ENCODE measurements at regions not wholly inside any gene's neighbourhood (a gene's known extent, or its start where the extent isn't known, plus 50 kb on each side); places are given as distances from the start of the nearest gene placed in this dataset.

DNA sequence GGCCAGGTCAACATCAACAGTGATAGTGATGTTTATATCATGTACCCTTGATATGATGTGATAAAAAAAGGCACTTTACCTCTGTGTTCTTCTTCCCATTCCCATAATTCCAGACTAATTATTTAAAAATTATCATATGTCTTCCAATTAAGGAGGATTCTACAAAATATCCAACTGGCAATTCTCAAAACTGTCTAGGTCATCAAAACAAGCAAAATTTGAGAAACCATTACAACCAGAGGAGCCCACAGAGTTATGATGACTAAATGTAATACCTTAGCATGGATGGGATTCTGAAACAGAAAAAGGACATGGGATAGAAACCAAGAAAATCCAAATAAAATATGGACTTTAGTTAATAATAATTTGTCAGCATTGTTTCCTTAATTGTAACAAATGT lies 428.6 kb upstream of the AMOT start:
- Mint-ChIP-seq H3K9me3 (no peaks in the 10 kb centered on the region; the same call in none of the 2 replicates), H3K36me3 (ENCODE audit: low read depth) (no peaks in the 10 kb centered on the region)

GRCh38 chrX:113260474-113260873 lies 419.8 kb upstream of the AMOT start:
- no peaks in the 10 kb centered on the region; the same call in 1 of the 2 replicates for H3K27me3 Mint-ChIP-seq (ENCODE audit: insufficient read depth)
- DNase-seq, result no peak
- no peaks in the 10 kb centered on the region for H3K36me3 Mint-ChIP-seq (ENCODE audit: low read depth)
- no peaks in the 10 kb centered on the region for H3K4me1 Mint-ChIP-seq (ENCODE audit: low read depth)
- no peak overlapping the region for H3K27ac Mint-ChIP-seq
- TF ChIP-seq, protein P1, sequence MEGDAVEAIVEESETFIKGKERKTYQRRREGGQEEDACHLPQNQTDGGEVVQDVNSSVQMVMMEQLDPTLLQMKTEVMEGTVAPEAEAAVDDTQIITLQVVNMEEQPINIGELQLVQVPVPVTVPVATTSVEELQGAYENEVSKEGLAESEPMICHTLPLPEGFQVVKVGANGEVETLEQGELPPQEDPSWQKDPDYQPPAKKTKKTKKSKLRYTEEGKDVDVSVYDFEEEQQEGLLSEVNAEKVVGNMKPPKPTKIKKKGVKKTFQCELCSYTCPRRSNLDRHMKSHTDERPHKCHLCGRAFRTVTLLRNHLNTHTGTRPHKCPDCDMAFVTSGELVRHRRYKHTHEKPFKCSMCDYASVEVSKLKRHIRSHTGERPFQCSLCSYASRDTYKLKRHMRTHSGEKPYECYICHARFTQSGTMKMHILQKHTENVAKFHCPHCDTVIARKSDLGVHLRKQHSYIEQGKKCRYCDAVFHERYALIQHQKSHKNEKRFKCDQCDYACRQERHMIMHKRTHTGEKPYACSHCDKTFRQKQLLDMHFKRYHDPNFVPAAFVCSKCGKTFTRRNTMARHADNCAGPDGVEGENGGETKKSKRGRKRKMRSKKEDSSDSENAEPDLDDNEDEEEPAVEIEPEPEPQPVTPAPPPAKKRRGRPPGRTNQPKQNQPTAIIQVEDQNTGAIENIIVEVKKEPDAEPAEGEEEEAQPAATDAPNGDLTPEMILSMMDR (IDR thresholded peaks at IDR 0.05), result no peak
- no peak overlapping the region for H3K4me3 Mint-ChIP-seq
- peaks cover 26% of the 10 kb centered on the region for H3K9me3 Mint-ChIP-seq

More for the DNA sequence above, 428.6 kb upstream of the AMOT start:
- H3K4me3 Mint-ChIP-seq, result no peak overlapping the region
- no peaks in the 10 kb centered on the region for H3K4me1 Mint-ChIP-seq (ENCODE audit: low read depth)
- TF ChIP-seq, protein P1 (IDR thresholded peaks at IDR 0.05), result no peak
- no peak for DNase-seq
- no peaks in the 10 kb centered on the region for H3K27me3 Mint-ChIP-seq (ENCODE audit: insufficient read depth)
- H3K27ac Mint-ChIP-seq, result no peak overlapping the region

- no peaks in the 10 kb centered on the region for H3K4me1 Mint-ChIP-seq (ENCODE audit: low read depth)
- H3K9me3 Mint-ChIP-seq, result peaks cover 7% of the 10 kb centered on the region; the same call in 1 of the 2 replicates
- TF ChIP-seq, protein P1 (IDR thresholded peaks at IDR 0.05), result no peak
- DNase-seq, result no peak
- no peak overlapping the region for H3K27ac Mint-ChIP-seq
- H3K4me3 Mint-ChIP-seq, result no peak overlapping the region
- no peaks in the 10 kb centered on the region for H3K36me3 Mint-ChIP-seq (ENCODE audit: low read depth)
- H3K27me3 Mint-ChIP-seq (ENCODE audit: insufficient read depth), result no peaks in the 10 kb centered on the region
Observed at GRCh38 chrX:113222305-113222704, 381.7 kb upstream of the AMOT start.

- Mint-ChIP-seq H3K36me3 (ENCODE audit: low read depth) (no peaks in the 10 kb centered on the region), H3K4me3 (no peak overlapping the region), H3K27ac (no peak overlapping the region), H3K9me3 (peaks cover 10% of the 10 kb centered on the region), H3K27me3 (ENCODE audit: insufficient read depth) (no peaks in the 10 kb centered on the region; the same call in 1 of the 2 replicates), H3K4me1 (ENCODE audit: low read depth) (no peaks in the 10 kb centered on the region)
- DNase-seq, result no peak
- TF ChIP-seq, protein P1 (IDR thresholded peaks at IDR 0.05), result no peak
Observed at GRCh38 chrX:113212052-113212451, 371.4 kb upstream of the AMOT start.

DNA sequence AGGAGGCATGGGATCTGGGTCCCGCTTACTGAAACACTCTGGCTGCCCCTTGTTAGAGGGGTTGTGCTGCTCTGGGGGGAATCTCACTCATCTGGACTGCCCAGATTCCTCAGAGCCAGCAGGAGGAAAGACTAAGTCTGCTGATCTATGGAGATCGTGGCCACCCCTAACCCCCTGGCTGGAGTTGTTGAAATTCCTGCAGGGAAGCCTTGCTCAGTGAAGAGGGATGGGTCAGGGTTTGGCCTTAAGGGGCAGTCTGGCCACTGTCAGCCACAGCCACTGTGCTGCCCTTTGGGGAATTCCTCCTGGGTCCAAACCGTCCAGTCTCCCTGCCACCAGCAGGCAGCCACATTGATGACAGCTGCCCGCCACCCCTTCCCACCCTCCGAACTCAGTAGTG lies 362.0 kb upstream of the AMOT start:
- Mint-ChIP-seq H3K27ac (no peak overlapping the region), H3K36me3 (ENCODE audit: low read depth) (no peaks in the 10 kb centered on the region), H3K9me3 (no peaks in the 10 kb centered on the region; the same call in 1 of the 2 replicates), H3K4me3 (no peak overlapping the region), H3K27me3 (ENCODE audit: insufficient read depth) (no peaks in the 10 kb centered on the region), H3K4me1 (ENCODE audit: low read depth) (no peaks in the 10 kb centered on the region)
- DNase-seq, result no peak
- TF ChIP-seq, protein P1 (IDR thresholded peaks at IDR 0.05), result no peak

DNA sequence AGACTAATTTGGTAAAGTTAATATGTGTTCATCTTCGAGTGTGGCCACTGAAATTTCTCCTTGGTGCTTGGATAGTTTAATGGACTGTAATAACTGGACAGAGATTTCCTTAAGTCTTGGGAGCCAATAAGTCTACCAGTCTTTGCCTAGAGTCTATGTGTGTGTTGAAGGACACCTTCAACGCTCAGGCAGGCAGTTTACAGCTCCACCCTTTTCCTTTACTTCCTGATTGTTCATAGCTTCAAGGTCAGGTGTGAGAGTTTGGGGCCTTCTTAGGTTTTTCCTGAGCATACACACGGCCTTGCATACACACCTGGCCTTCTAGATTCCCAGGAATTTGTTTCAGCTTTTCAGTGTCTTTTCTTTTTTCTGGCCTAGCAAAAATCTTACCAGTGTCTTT lies 355.3 kb upstream of the AMOT start:
- Mint-ChIP-seq H3K9me3 (no peaks in the 10 kb centered on the region), H3K27me3 (ENCODE audit: insufficient read depth) (no peaks in the 10 kb centered on the region), H3K27ac (no peak overlapping the region), H3K4me1 (ENCODE audit: low read depth) (no peaks in the 10 kb centered on the region), H3K36me3 (ENCODE audit: low read depth) (no peaks in the 10 kb centered on the region), H3K4me3 (no peak overlapping the region)
- TF ChIP-seq, protein P1 (IDR thresholded peaks at IDR 0.05), result no peak
- no peak for DNase-seq

Data from HFFc6 (cell line).